Thoracic aorta (tissue), 2 donors: ENCODE measurements at regions not wholly inside any gene's neighbourhood (a gene's known extent, or its start where the extent isn't known, plus 50 kb on each side); places are given as distances from the start of the nearest gene placed in this dataset.

ENCODE experiments used
- ATAC-seq: fragments of 150-250 bp; one replicate; pipeline ENCODE4 v1.8.0; 2017; ENCODE audit warnings: low read depth; ENCODE audit not compliant: insufficient number of reproducible peaks, low FRiP score
- DNase-seq: peaks from one replicate; pipeline ENCODE4 v3.0.0-alpha.2; 2020; ENCODE audit warnings: low spot score
- H3K27ac ChIP-seq, 2 donors: fragments of 200-600 bp; sonication (generic); 1 replicate in 1 of 2; 2 replicates in 1 of 2; pipeline ENCODE4 v1.5.1; 2016; ENCODE audit warnings: mild to moderate bottlenecking in 2 of 2, moderate library complexity in 2 of 2
- H3K27me3 ChIP-seq: fragments of 200-600 bp; sonication (generic); replicated peaks from 2 replicates; pipeline ENCODE4 v1.6.0; 2016; ENCODE audit warnings: mild to moderate bottlenecking; ENCODE audit not compliant: insufficient read depth
- H3K36me3 ChIP-seq: fragments of 200-600 bp; sonication (generic); one replicate; pipeline ENCODE4 v1.5.1; 2016
- H3K4me1 ChIP-seq, 2 donors: fragments of 200-600 bp; sonication (generic); 1 replicate in 1 of 2; 2 replicates in 1 of 2; pipeline versions ENCODE4 v1.5.1 to v1.6.0; 2016; ENCODE audit warnings: low read depth in 2 of 2, mild to moderate bottlenecking in 1 of 2; ENCODE audit not compliant: control insufficient read depth in 1 of 2
- H3K4me3 ChIP-seq: fragments of 200-600 bp; sonication (generic); 2 replicates; pipeline ENCODE4 v1.5.1; 2016; ENCODE audit warnings: mild to moderate bottlenecking
- H3K9me3 ChIP-seq: fragments of 200-600 bp; sonication (generic); 2 replicates; pipeline ENCODE4 v1.5.1; 2016
- CTCF ChIP-seq: fragments of 200-600 bp; sonication (generic); IDR thresholded peaks from one replicate; pipeline ENCODE4 v1.5.1; 2019; ENCODE audit warnings: antibody characterized with exemption

- no peak for TF ChIP-seq CTCF
- H3K4me1 ChIP-seq = no peaks in the 10 kb centered on the region
- DNase-seq (no peak), ATAC-seq (no peak)
- H3K9me3 ChIP-seq = no peaks in the 10 kb centered on the region
- no peaks in the 10 kb centered on the region for H3K36me3 ChIP-seq
- H3K27me3 ChIP-seq = no peaks in the 10 kb centered on the region
- no peak overlapping the region for H3K4me3 ChIP-seq
- H3K27ac ChIP-seq = no peak overlapping the region
Observed at GRCh38 chr3:118531816-118532215, 502.8 kb downstream of the IGSF11 start.

- no peak for ATAC-seq
- Histone ChIP-seq H3K27ac (no peak overlapping the region), H3K36me3 (no peaks in the 10 kb centered on the region), H3K4me1 (no peaks in the 10 kb centered on the region), H3K4me3 (no peak overlapping the region), H3K9me3 (no peaks in the 10 kb centered on the region), H3K27me3 (no peaks in the 10 kb centered on the region)
- TF ChIP-seq CTCF = no peak
- no peak for DNase-seq
Observed at GRCh38 chr3:118533676-118534075, 501.0 kb downstream of the IGSF11 start.

GRCh38 chr3:118534519-118534918, 500.1 kb downstream of the IGSF11 start:
- Histone ChIP-seq H3K27me3 (no peaks in the 10 kb centered on the region), H3K4me3 (no peak overlapping the region), H3K27ac (no peak overlapping the region), H3K4me1 (no peaks in the 10 kb centered on the region), H3K36me3 (no peaks in the 10 kb centered on the region), H3K9me3 (no peaks in the 10 kb centered on the region)
- DNase-seq (no peak), ATAC-seq (no peak)
- no peak for TF ChIP-seq CTCF

- H3K27ac ChIP-seq = no peak overlapping the region
- H3K9me3 ChIP-seq = no peaks in the 10 kb centered on the region
- no peaks in the 10 kb centered on the region for H3K27me3 ChIP-seq
- ATAC-seq = no peak
- no peaks in the 10 kb centered on the region for H3K4me1 ChIP-seq
- H3K4me3 ChIP-seq = no peak overlapping the region
- H3K36me3 ChIP-seq = no peaks in the 10 kb centered on the region
- DNase-seq = no peak
- TF ChIP-seq CTCF = no peak
Observed at GRCh38 chr3:118536764-118537163, 497.9 kb downstream of the IGSF11 start.

- no peaks in the 10 kb centered on the region for H3K36me3 ChIP-seq
- TF ChIP-seq CTCF = no peak
Observed at GRCh38 chr3:118537454-118537853, 497.2 kb downstream of the IGSF11 start.

More at GRCh38 chr3:118537454-118537853, 497.2 kb downstream of the IGSF11 start:
- no peaks in the 10 kb centered on the region for H3K9me3 ChIP-seq
- no peaks in the 10 kb centered on the region for H3K27me3 ChIP-seq
- DNase-seq = no peak
- ATAC-seq = no peak
- H3K4me3 ChIP-seq = no peak overlapping the region
- H3K4me1 ChIP-seq = no peaks in the 10 kb centered on the region
- H3K27ac ChIP-seq = no peak overlapping the region
